ENCODE measurements at regions not wholly inside any gene's neighbourhood (a gene's known extent, or its start where the extent isn't known, plus 50 kb on each side); places are given as distances from the start of the nearest gene placed in this dataset.
A peak's percentile ranks its signal among the peaks of the same experiment; 100 is the strongest.

- Histone ChIP-seq H3K4me1 (peaks cover 8% of the 10 kb centered on the region), H3K27me3 (no peaks in the 10 kb centered on the region), H3K36me3 (no peaks in the 10 kb centered on the region), H3K4me3 (no peak overlapping the region), H3K27ac (no peak overlapping the region), H3K9me3 (no peaks in the 10 kb centered on the region)
- DNase-seq (ENCODE audit: extremely low spot score in 2 of 2), result peak in 1 of 2 donors; percentile 40
- intact Hi-C loops (cut with DNase I), result no loop called here
- TF ChIP-seq POLR2A (IDR thresholded peaks at IDR 0.05) (no peak), POLR2AphosphoS5 (IDR thresholded peaks at IDR 0.05; ENCODE audit: insufficient read depth in 1 of 2, low read depth in 1 of 2) (no peak)
- TF ChIP-seq, protein P1, sequence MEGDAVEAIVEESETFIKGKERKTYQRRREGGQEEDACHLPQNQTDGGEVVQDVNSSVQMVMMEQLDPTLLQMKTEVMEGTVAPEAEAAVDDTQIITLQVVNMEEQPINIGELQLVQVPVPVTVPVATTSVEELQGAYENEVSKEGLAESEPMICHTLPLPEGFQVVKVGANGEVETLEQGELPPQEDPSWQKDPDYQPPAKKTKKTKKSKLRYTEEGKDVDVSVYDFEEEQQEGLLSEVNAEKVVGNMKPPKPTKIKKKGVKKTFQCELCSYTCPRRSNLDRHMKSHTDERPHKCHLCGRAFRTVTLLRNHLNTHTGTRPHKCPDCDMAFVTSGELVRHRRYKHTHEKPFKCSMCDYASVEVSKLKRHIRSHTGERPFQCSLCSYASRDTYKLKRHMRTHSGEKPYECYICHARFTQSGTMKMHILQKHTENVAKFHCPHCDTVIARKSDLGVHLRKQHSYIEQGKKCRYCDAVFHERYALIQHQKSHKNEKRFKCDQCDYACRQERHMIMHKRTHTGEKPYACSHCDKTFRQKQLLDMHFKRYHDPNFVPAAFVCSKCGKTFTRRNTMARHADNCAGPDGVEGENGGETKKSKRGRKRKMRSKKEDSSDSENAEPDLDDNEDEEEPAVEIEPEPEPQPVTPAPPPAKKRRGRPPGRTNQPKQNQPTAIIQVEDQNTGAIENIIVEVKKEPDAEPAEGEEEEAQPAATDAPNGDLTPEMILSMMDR (IDR thresholded peaks at IDR 0.05), result no peak
Measured at GRCh38 chr15:91562698-91563097, 290.8 kb upstream of the SLCO3A1 start.

DNA sequence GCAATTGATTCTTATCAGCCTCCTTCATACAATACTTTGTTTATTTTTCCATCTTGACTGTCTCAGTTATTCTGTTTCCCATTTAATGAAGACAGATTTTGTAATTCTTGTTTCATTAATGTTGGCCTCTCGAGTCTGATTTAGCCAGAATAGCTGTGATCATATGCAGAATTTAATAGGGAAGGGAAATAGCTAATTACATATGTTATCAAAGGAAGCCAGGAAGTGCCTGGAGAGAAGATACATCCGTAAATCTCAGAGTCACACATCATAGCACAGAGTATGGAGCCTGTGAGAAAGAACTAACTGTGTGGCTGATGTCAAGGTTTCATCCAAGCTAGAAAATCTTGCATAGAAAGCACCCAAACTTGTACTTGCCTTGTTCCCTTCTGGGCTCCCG lies 288.9 kb upstream of the SLCO3A1 start:
- TF ChIP-seq, protein P1 (IDR thresholded peaks at IDR 0.05), result no peak
- TF ChIP-seq POLR2A (IDR thresholded peaks at IDR 0.05) (no peak), POLR2AphosphoS5 (IDR thresholded peaks at IDR 0.05; ENCODE audit: insufficient read depth in 1 of 2, low read depth in 1 of 2) (no peak)
- Histone ChIP-seq H3K4me1 (peaks cover 8% of the 10 kb centered on the region), H3K9me3 (no peaks in the 10 kb centered on the region), H3K4me3 (no peak overlapping the region), H3K27ac (no peak overlapping the region), H3K27me3 (no peaks in the 10 kb centered on the region), H3K36me3 (no peaks in the 10 kb centered on the region)
- DNase-seq (ENCODE audit: extremely low spot score in 2 of 2), result no peak
- intact Hi-C loops (cut with DNase I), result no loop called here

DNA sequence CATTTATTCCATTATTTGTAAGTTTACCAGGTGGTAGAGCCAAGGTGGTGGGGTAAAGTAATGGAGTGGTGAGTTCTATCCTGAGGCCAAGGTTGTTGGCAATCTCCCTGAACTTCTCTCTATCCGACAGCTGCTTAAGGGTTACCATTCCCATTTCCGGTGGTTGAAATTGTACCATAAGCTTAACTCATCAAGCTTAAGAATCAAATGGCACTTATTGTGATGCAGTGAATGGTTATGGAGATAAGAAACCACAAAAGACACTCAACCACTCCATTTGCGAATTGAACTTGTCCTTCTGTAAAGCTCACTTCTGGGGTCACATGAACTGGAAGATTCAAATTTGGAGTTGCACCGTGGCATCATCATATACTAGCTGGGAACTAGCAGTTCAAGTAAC lies 287.4 kb upstream of the SLCO3A1 start:
- DNase-seq (ENCODE audit: extremely low spot score in 2 of 2), result peak in 1 of 2 donors; percentile 3
- no peak for TF ChIP-seq POLR2A (IDR thresholded peaks at IDR 0.05)
- no peak for TF ChIP-seq POLR2AphosphoS5 (IDR thresholded peaks at IDR 0.05; ENCODE audit: insufficient read depth in 1 of 2, low read depth in 1 of 2)
- TF ChIP-seq, protein P1 (IDR thresholded peaks at IDR 0.05), result no peak
- no peaks in the 10 kb centered on the region for H3K36me3 ChIP-seq
- no peak overlapping the region for H3K4me3 ChIP-seq
- intact Hi-C loops (cut with DNase I), result no loop called here
- H3K9me3 ChIP-seq, result no peaks in the 10 kb centered on the region
- H3K4me1 ChIP-seq, result peaks cover 8% of the 10 kb centered on the region
- no peak overlapping the region for H3K27ac ChIP-seq
- no peaks in the 10 kb centered on the region for H3K27me3 ChIP-seq

- Histone ChIP-seq H3K27me3 (no peaks in the 10 kb centered on the region), H3K4me1 (no peaks in the 10 kb centered on the region), H3K36me3 (no peaks in the 10 kb centered on the region), H3K4me3 (no peak overlapping the region), H3K9me3 (no peaks in the 10 kb centered on the region), H3K27ac (no peak overlapping the region)
- no peak for TF ChIP-seq POLR2A (IDR thresholded peaks at IDR 0.05)
- no peak for TF ChIP-seq POLR2AphosphoS5 (IDR thresholded peaks at IDR 0.05; ENCODE audit: insufficient read depth in 1 of 2, low read depth in 1 of 2)
- TF ChIP-seq, protein P1 (IDR thresholded peaks at IDR 0.05), result no peak
- intact Hi-C loops (cut with DNase I), result no loop called here
- no peak for DNase-seq (ENCODE audit: extremely low spot score in 2 of 2)
Measured at GRCh38 chr15:91568036-91568435, 285.5 kb upstream of the SLCO3A1 start.

DNA sequence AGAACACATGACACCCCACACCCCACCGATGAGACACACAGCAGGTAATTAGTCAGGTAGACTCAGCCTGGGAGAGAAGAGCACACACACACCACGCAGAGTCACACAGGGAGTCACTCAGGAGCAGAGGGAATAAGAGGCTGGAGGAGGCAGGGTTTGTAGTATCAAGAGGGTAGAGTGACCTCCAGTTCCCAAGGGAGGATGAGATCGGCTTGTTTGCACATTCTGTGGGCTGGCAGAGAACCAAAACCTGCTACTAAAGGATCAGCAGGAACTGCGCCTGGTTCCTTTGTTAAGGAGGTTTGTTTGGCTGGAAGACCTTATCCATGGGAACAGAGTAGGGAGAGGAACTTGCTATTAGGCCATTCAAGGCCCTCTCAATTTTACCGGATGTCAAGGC lies 281.4 kb upstream of the SLCO3A1 start:
- Histone ChIP-seq H3K27ac (no peak overlapping the region), H3K27me3 (no peaks in the 10 kb centered on the region), H3K4me3 (no peak overlapping the region), H3K9me3 (no peaks in the 10 kb centered on the region), H3K4me1 (no peaks in the 10 kb centered on the region), H3K36me3 (no peaks in the 10 kb centered on the region)
- no peak for DNase-seq (ENCODE audit: extremely low spot score in 2 of 2)
- TF ChIP-seq, protein P1 (IDR thresholded peaks at IDR 0.05), result no peak
- no peak for TF ChIP-seq POLR2A (IDR thresholded peaks at IDR 0.05)
- no peak for TF ChIP-seq POLR2AphosphoS5 (IDR thresholded peaks at IDR 0.05; ENCODE audit: insufficient read depth in 1 of 2, low read depth in 1 of 2)
- intact Hi-C loops (cut with DNase I), result no loop called here
